Calu3 (cell line): ENCODE measurements at regions not wholly inside any gene's neighbourhood (a gene's known extent, or its start where the extent isn't known, plus 50 kb on each side); places are given as distances from the start of the nearest gene placed in this dataset.

Source experiments
- BruUV-seq: library from RNA; stranded (reverse); fragments of 400-500 nt; replicated peaks from 2 replicates; lab custom pipeline; 2021; lab: Mats Ljungman, UMichigan
- CTCF ChIA-PET: fragments of 300-600 bp; sonication (Branson Sonifier 250); formaldehyde crosslinking; loops from one replicate; lab custom pipeline; 2022; ENCODE audit warnings: antibody characterized with exemption; lab: Charles Lee
- DNase-seq: peaks from one replicate; pipeline ENCODE4 v3.0.0; 2022
- H3K27ac Mint-ChIP-seq: one replicate; pipeline ENCODE4 v1.8.0; 2022; ENCODE audit warnings: mixed read lengths; ENCODE audit not compliant: unreplicated experiment
- H3K27me3 Mint-ChIP-seq: one replicate; pipeline ENCODE4 v1.8.0; 2022; ENCODE audit warnings: mixed read lengths; ENCODE audit not compliant: unreplicated experiment
- H3K36me3 Mint-ChIP-seq: one replicate; pipeline ENCODE4 v1.8.0; 2022; ENCODE audit warnings: mild to moderate bottlenecking, moderate library complexity, mixed read lengths; ENCODE audit not compliant: insufficient read depth, unreplicated experiment
- H3K4me1 Mint-ChIP-seq: one replicate; pipeline ENCODE4 v1.8.0; 2022; ENCODE audit warnings: mild to moderate bottlenecking, low read depth, mixed read lengths; ENCODE audit not compliant: unreplicated experiment
- H3K4me3 Mint-ChIP-seq: one replicate; pipeline ENCODE4 v1.8.0; 2022; ENCODE audit warnings: mild to moderate bottlenecking, low read depth, moderate library complexity, mixed read lengths; ENCODE audit not compliant: unreplicated experiment
- H3K9me3 Mint-ChIP-seq: one replicate; pipeline ENCODE4 v1.8.0; 2022; ENCODE audit warnings: low read depth, mixed read lengths; ENCODE audit not compliant: unreplicated experiment
- CTCF ChIP-seq: fragments of 200-600 bp; IDR thresholded peaks from one replicate; pipeline ENCODE4 v1.8.0; 2022; ENCODE audit warnings: antibody characterized with exemption; ENCODE audit not compliant: unreplicated experiment
- intact Hi-C: fragments of 100-400 bp; cut with micrococcal nuclease; formaldehyde crosslinking; loops from one replicate; pipeline ENCODE4 v1.10.0; 2022; ENCODE audit not compliant: unreplicated experiment

GRCh38 chr13:79646880-79647279 lies 165.9 kb downstream of the NDFIP2 start:
- CTCF ChIA-PET: no interaction called here
- Mint-ChIP-seq H3K9me3 (no peaks in the 10 kb centered on the region), H3K27me3 (no peaks in the 10 kb centered on the region), H3K4me1 (no peaks in the 10 kb centered on the region), H3K27ac (no peak overlapping the region), H3K4me3 (no peak overlapping the region), H3K36me3 (no peaks in the 10 kb centered on the region)
- TF ChIP-seq CTCF: no peak
- no TSS peak for BruUV-seq
- intact Hi-C loops: no loop called here
- no peak for DNase-seq

DNA sequence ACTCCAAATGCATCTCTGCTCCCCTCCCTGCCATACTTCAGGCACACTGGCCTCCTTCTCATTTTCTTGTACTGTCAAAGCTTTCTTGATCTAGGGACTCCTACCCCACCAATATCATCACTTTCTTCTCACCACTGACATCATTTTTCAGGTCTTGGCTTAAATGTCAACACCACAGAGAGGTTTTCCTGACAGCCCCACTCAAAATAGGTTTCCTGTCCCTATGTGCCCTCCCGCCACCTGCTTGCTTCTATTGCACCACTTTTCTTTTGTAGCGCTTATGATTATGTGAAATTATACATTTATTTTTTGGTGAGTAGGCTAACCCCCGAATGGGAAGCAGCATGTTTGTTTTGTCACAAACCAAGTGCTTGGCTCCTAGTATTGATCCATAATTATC lies 164.6 kb downstream of the NDFIP2 start:
- no peak for DNase-seq
- Mint-ChIP-seq H3K4me1 (no peaks in the 10 kb centered on the region), H3K27me3 (no peaks in the 10 kb centered on the region), H3K4me3 (no peak overlapping the region), H3K36me3 (no peaks in the 10 kb centered on the region), H3K9me3 (no peaks in the 10 kb centered on the region), H3K27ac (no peak overlapping the region)
- intact Hi-C loops: no loop called here
- BruUV-seq: no TSS peak
- no peak for TF ChIP-seq CTCF
- CTCF ChIA-PET: no interaction called here

DNA sequence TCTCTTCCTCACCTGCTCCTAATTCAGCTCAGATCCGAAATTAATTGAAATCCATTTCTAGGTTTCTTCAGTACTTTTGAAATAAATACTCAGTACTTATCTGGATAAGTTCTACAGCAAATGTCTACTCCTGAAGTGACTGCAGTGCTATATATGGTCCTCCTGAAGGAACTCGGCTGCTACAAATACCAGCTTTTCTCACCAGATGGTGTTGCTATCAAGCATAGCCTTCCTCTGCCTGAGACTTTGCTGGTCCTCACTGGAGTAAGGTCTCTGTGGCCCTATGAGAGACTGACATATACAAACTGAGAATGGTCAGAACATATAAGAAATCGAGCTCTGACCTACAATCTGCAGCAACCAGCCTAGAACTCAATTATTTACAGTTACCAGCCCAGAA lies 161.6 kb downstream of the NDFIP2 start:
- TF ChIP-seq CTCF: no peak
- Mint-ChIP-seq H3K9me3 (no peaks in the 10 kb centered on the region), H3K36me3 (no peaks in the 10 kb centered on the region), H3K4me1 (no peaks in the 10 kb centered on the region), H3K27me3 (no peaks in the 10 kb centered on the region), H3K4me3 (no peak overlapping the region), H3K27ac (no peak overlapping the region)
- intact Hi-C loops: no loop called here
- CTCF ChIA-PET: no interaction called here
- BruUV-seq: no TSS peak
- no peak for DNase-seq

- intact Hi-C loops: no loop called here
- H3K27ac Mint-ChIP-seq: no peak overlapping the region
- H3K4me1 Mint-ChIP-seq: no peaks in the 10 kb centered on the region
- H3K27me3 Mint-ChIP-seq: no peaks in the 10 kb centered on the region
- no peaks in the 10 kb centered on the region for H3K9me3 Mint-ChIP-seq
- H3K4me3 Mint-ChIP-seq: no peak overlapping the region
- H3K36me3 Mint-ChIP-seq: no peaks in the 10 kb centered on the region
- CTCF ChIA-PET: no interaction called here
- no peak for DNase-seq
- TF ChIP-seq CTCF: no peak
- no TSS peak for BruUV-seq
Observed at GRCh38 chr13:79637133-79637763, 156.3 kb downstream of the NDFIP2 start.
